HCT116 (cell line): ENCODE measurements at regions not wholly inside any gene's neighbourhood (a gene's known extent, or its start where the extent isn't known, plus 50 kb on each side); places are given as distances from the start of the nearest gene placed in this dataset.

Experiments
- ATAC-seq: fragments of 200-7000 bp; cut with Tn5 transposase; 2 replicates; pipeline ENCODE4 v1.9.1; 2020; ENCODE audit warnings: mild to moderate bottlenecking, moderate library complexity
- BruUV-seq: library from RNA; stranded (reverse); fragments of 400-500 nt; replicated peaks from 2 replicates; lab custom pipeline; 2021; lab: Mats Ljungman, UMichigan
- CTCF ChIA-PET: fragments of 300-600 bp; sonication (Branson Sonifier 250); formaldehyde crosslinking; loops from one replicate; lab custom pipeline; 2021; ENCODE audit warnings: antibody characterized with exemption; lab: Charles Lee
- POLR2A ChIA-PET: fragments of 300-600, 350-600 bp; sonication (Branson Sonifier 250); formaldehyde crosslinking; loops from one replicate; lab custom pipeline; 2021; ENCODE audit warnings: antibody characterized with exemption; lab: Charles Lee
- RAD21 ChIA-PET, 2 experiments: fragments of 300-600 bp; sonication (Branson Sonifier 250); formaldehyde crosslinking; loops; one replicate each; lab custom pipeline; 2023; ENCODE audit warnings: low total read pairs in 2 of 2; ENCODE audit not compliant: uncharacterized antibody in 2 of 2, unreplicated experiment in 2 of 2, low non-redundant PET in 1 of 2; lab: Charles Lee
- DNase-seq: peaks from one replicate; pipeline ENCODE4 v3.0.0-alpha.2; 2010; ENCODE audit warnings: low read depth, low spot score
- H2AFZ ChIP-seq: fragments of 200-600 bp; shearing (Covaris generic), sonication (generic); 2 replicates; pipeline ENCODE4 v1.6.1; 2017; ENCODE audit warnings: low read depth, mixed run types, mixed read lengths, antibody characterized with exemption, low read length; ENCODE audit not compliant: poor library complexity, severe bottlenecking
- H3K27ac ChIP-seq: 2 replicates; pipeline ENCODE4 v1.5.1; 2012; ENCODE audit warnings: low read depth, low read length
- H3K27me3 ChIP-seq: fragments of 200-600 bp; sonication (generic); 2 replicates; pipeline ENCODE4 v1.6.1; 2016; ENCODE audit warnings: mixed run types, low read length, mixed read lengths; ENCODE audit not compliant: insufficient read depth
- H3K36me3 ChIP-seq, 2 experiments: fragments of 200-500 bp in 1 of 2; fragments of 200-600 bp in 1 of 2; sonication (Bioruptor generic) in 1 of 2; sonication (generic) in 1 of 2; 2 replicates each; pipeline versions ENCODE4 v1.5.1 to v1.6.1; 2014 to 2016; ENCODE audit warnings: low read length in 2 of 2, inconsistent platforms in 1 of 2, mixed read lengths in 1 of 2, mixed run types in 1 of 2; ENCODE audit not compliant: insufficient read depth in 2 of 2, control insufficient read depth in 1 of 2
- H3K4me1 ChIP-seq, 2 experiments: fragments of 200-600 bp in 1 of 2; sonication (generic) in 1 of 2; 2 replicates each; pipeline versions ENCODE4 v1.5.1 to v1.6.1; 2012 to 2017; ENCODE audit warnings: low read length in 2 of 2, inconsistent platforms in 1 of 2, mild to moderate bottlenecking in 1 of 2, mixed read lengths in 1 of 2, mixed run types in 1 of 2, moderate library complexity in 1 of 2; ENCODE audit not compliant: insufficient read depth in 2 of 2, control insufficient read depth in 1 of 2
- H3K4me2 ChIP-seq: fragments of 200-600 bp; sonication (generic); 2 replicates; pipeline ENCODE4 v1.6.1; 2017; ENCODE audit warnings: mixed run types, low read length, mixed read lengths
- H3K4me3 ChIP-seq, 2 experiments: fragments of 200-600 bp in 1 of 2; sonication (generic) in 1 of 2; replicated peaks in 1 of 2; 2 replicates each; pipeline ENCODE4 v1.5.1; 2011 to 2016; ENCODE audit warnings: low read length in 2 of 2, control low read depth in 1 of 2, low read depth in 1 of 2, mild to moderate bottlenecking in 1 of 2, mixed read lengths in 1 of 2, mixed run types in 1 of 2
- H3K79me2 ChIP-seq: fragments of 200-600 bp; sonication (generic); 2 replicates; pipeline ENCODE4 v1.6.1; 2017; ENCODE audit warnings: mild to moderate bottlenecking, mixed run types, low read length, moderate library complexity, mixed read lengths; ENCODE audit not compliant: insufficient read depth
- H3K9ac ChIP-seq: fragments of 200-600 bp; sonication (generic); 2 replicates; pipeline ENCODE4 v1.6.1; 2016; ENCODE audit warnings: low read length, mixed read lengths
- H3K9me2 ChIP-seq: fragments of 200-600 bp; sonication (generic), shearing (Covaris generic); 2 replicates; pipeline ENCODE4 v1.6.1; 2017; ENCODE audit warnings: mixed run types, mild to moderate bottlenecking, moderate library complexity; ENCODE audit not compliant: insufficient read depth
- H3K9me3 ChIP-seq, 2 experiments: fragments of 200-500 bp in 1 of 2; fragments of 200-600 bp in 1 of 2; sonication (Bioruptor generic) in 1 of 2; sonication (generic) in 1 of 2; 2 replicates each; pipeline ENCODE4 v1.6.1; 2014 to 2017; ENCODE audit warnings: low read length in 2 of 2, mixed read lengths in 2 of 2, inconsistent platforms in 1 of 2, low read depth in 1 of 2, mild to moderate bottlenecking in 1 of 2, mixed run types in 1 of 2, moderate library complexity in 1 of 2; ENCODE audit not compliant: control insufficient read depth in 1 of 2, insufficient read depth in 1 of 2
- H4K20me1 ChIP-seq: fragments of 200-600 bp; sonication (generic), shearing (Covaris generic); 2 replicates; pipeline ENCODE4 v1.6.1; 2017; ENCODE audit warnings: mixed run types, mild to moderate bottlenecking, moderate library complexity; ENCODE audit not compliant: insufficient read depth
- CBX3 ChIP-seq: IDR thresholded peaks from 2 replicates; pipeline ENCODE4 v1.6.1; 2012; ENCODE audit warnings: low read depth
- CEBPB ChIP-seq: IDR thresholded peaks from 2 replicates; pipeline ENCODE4 v1.6.1; 2012; ENCODE audit warnings: low read depth
- CTCF ChIP-seq, 3 experiments: fragments of 200-600 bp in 1 of 3; sonication (generic) in 1 of 3; IDR thresholded peaks in 2 of 3; conservative IDR thresholded peaks in 1 of 3; 2 replicates each; pipeline ENCODE4 v1.5.1; 2012 to 2017; ENCODE audit warnings: low read depth in 2 of 3, low read length in 2 of 3, antibody characterized with exemption in 1 of 3, borderline replicate concordance in 1 of 3, control low read depth in 1 of 3, mild to moderate bottlenecking in 1 of 3, mixed read lengths in 1 of 3, mixed run types in 1 of 3, moderate library complexity in 1 of 3; ENCODE audit not compliant: insufficient read depth in 1 of 3
- FOSL1 ChIP-seq: IDR thresholded peaks from 2 replicates; pipeline ENCODE4 v1.6.1; 2012; ENCODE audit warnings: low read depth
- JUND ChIP-seq: IDR thresholded peaks from 2 replicates; pipeline ENCODE4 v1.6.1; 2012
- POLR2AphosphoS5 ChIP-seq: IDR thresholded peaks from 2 replicates; pipeline ENCODE4 v1.6.1; 2011; ENCODE audit warnings: mild to moderate bottlenecking, low read depth, low read length, moderate library complexity
- SIN3A ChIP-seq: IDR thresholded peaks from 2 replicates; pipeline ENCODE4 v1.6.1; 2012; ENCODE audit warnings: low read depth
- SP1 ChIP-seq: IDR thresholded peaks from 2 replicates; pipeline ENCODE4 v1.6.1; 2012; ENCODE audit warnings: low read depth
- SRF ChIP-seq: IDR thresholded peaks from 2 replicates; pipeline ENCODE4 v1.6.1; 2012; ENCODE audit warnings: low read depth
- ZFX ChIP-seq: fragments of 450-650 bp; IDR thresholded peaks from 2 replicates; pipeline ENCODE4 v1.6.1; 2017
- intact Hi-C: fragments of 100-400 bp; cut with micrococcal nuclease; formaldehyde crosslinking; loops from 2 replicates; pipeline ENCODE4 v1.10.0; 2022

GRCh38 chr7:15998617-15999016, 312.1 kb upstream of the MEOX2 start:
- Histone ChIP-seq H3K9ac (no peak overlapping the region), H3K4me3 (no peak overlapping the region), H3K79me2 (no peaks in the 10 kb centered on the region), H3K9me3 (no peaks in the 10 kb centered on the region), H3K36me3 (no peaks in the 10 kb centered on the region), H3K4me1 (no peaks in the 10 kb centered on the region), H3K4me2 (no peak overlapping the region), H3K9me2 (no peaks in the 10 kb centered on the region), H2AFZ (no peak overlapping the region), H3K27ac (no peak overlapping the region), H4K20me1 (no peaks in the 10 kb centered on the region), H3K27me3 (no peaks in the 10 kb centered on the region)
- DNase-seq (no peak), ATAC-seq (no peak)
- intact Hi-C loops = no loop called here
- no TSS peak for BruUV-seq
- TF ChIP-seq CEBPB (no peak), CTCF (IDR thresholded peaks at IDR 0.05 in 2 of 3, conservative IDR thresholded peaks at IDR 0.05 in 1 of 3; ENCODE audit: borderline replicate concordance in 1 of 3, insufficient read depth in 1 of 3, low read depth in 2 of 3, low read length in 2 of 3) (no peak), JUND (no peak), FOSL1 (no peak), POLR2AphosphoS5 (no peak), SRF (no peak), SIN3A (no peak), SP1 (no peak), CBX3 (no peak)
- ChIA-PET POLR2A (no interaction called here), RAD21 (no interaction called here), CTCF (no interaction called here)

GRCh38 chr7:15995027-15995426, 308.5 kb upstream of the MEOX2 start:
- no peak overlapping the region for H3K4me3 ChIP-seq

More at GRCh38 chr7:15995027-15995426, 308.5 kb upstream of the MEOX2 start:
- Histone ChIP-seq H3K36me3 (no peaks in the 10 kb centered on the region), H4K20me1 (no peaks in the 10 kb centered on the region), H3K4me2 (no peak overlapping the region), H3K9me3 (no peaks in the 10 kb centered on the region), H2AFZ (no peak overlapping the region), H3K9me2 (no peaks in the 10 kb centered on the region), H3K4me1 (no peaks in the 10 kb centered on the region), H3K9ac (no peak overlapping the region), H3K27ac (no peak overlapping the region), H3K79me2 (no peaks in the 10 kb centered on the region), H3K27me3 (no peaks in the 10 kb centered on the region)
- BruUV-seq = no TSS peak
- POLR2A ChIA-PET = no interaction called here
- RAD21 ChIA-PET = no interaction called here
- CTCF ChIA-PET = no interaction called here
- TF ChIP-seq ZFX (no peak), SP1 (no peak), CBX3 (no peak), CTCF (IDR thresholded peaks at IDR 0.05 in 2 of 3, conservative IDR thresholded peaks at IDR 0.05 in 1 of 3; ENCODE audit: borderline replicate concordance in 1 of 3, insufficient read depth in 1 of 3, low read depth in 2 of 3, low read length in 2 of 3) (no peak)
- intact Hi-C loops = no loop called here
- DNase-seq = no peak
- ATAC-seq = no peak
